ENCODE measurements at regions not wholly inside any gene's neighbourhood (a gene's known extent, or its start where the extent isn't known, plus 50 kb on each side); places are given as distances from the start of the nearest gene placed in this dataset.
"Not testable (repeated sequence)": the region's sequence is repeated elsewhere in the genome, so short reads cannot be mapped to it uniquely, and the experiment has no call there.

DNA sequence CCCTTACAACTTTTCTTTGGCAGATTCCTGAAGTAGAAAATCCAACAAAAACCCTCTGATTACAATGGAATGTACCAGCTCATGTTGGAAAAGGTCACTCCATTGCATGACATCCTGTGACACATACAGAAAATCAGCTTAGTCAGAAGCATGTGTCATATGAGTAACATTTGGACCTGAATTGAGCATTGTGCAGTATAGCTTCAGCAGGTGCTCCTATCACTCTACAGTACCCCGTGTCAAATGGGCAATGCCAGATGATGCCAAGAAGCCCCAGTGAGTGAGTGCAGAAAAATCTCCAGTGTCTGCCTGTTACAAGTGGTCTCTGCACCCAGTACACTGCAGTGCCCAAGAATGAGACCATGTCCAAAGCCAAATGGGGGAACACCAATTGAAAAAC is 129.7 kb upstream of the RUNX1 start:
- DNase-seq (ENCODE audit: low read depth in 2 of 2) = no peak

- no peak for DNase-seq (ENCODE audit: low read depth in 2 of 2)
Measured at GRCh38 chr21:35178098-35178497, 129.0 kb upstream of the RUNX1 start.

GRCh38 chr21:35172231-35172630 is 123.1 kb upstream of the RUNX1 start:
- no peak for DNase-seq (ENCODE audit: low read depth in 2 of 2)

GRCh38 chr21:35171385-35171784 is 122.3 kb upstream of the RUNX1 start:
- no peak for DNase-seq (ENCODE audit: low read depth in 2 of 2)

DNA sequence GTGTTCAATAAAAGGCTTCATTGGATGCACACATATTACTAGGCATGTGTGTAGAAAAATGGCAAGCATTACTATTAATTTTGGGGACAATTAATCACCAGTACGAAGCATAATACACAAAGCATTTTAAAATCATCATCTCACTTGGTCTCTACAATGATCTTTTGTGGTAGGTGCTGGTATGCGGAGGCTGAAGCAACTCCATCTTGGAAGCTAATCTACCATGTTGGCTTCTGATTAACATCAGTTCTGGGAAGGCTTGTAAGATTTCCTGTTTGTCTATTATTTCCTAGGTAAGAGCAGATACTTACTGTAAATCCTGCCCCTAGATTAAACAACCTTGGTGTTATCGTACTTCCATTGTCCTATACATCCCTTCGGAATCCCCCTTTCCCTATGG is 121.7 kb upstream of the RUNX1 start:
- DNase-seq (ENCODE audit: low read depth in 2 of 2) = no peak

- DNase-seq (ENCODE audit: low read depth in 2 of 2) = no peak
Measured at GRCh38 chr21:35170244-35170643, 121.1 kb upstream of the RUNX1 start.

- no peak for DNase-seq (ENCODE audit: low read depth in 2 of 2)
Measured at GRCh38 chr21:35169574-35169973, 120.5 kb upstream of the RUNX1 start.

GRCh38 chr21:35168735-35169134 is 119.6 kb upstream of the RUNX1 start:
- no peak for DNase-seq (ENCODE audit: low read depth in 2 of 2)

DNA sequence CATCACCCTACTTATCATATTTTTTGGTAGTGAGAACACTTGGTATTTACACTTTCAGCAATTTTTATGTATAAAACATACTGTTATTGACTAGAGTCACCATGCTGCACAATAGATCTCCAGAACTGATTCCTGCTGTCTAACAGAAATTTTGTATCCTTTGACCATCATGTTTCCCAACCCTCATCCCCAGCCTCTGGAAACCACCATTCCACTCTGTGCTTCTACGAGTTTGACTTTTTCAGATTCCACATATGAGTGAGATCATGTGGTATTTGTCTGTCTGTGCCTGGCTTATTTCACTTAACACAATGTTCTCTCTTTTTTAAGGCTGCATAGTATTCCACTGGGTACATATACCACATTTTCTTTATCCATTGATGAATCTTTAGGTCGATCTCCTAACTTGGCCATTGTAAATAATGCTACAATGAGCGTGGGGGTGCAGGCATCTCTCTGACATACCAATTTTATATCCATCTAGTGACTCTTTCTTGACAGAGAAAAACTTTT is 115.9 kb upstream of the RUNX1 start:
- no peak for DNase-seq (ENCODE audit: low read depth in 2 of 2)

- DNase-seq (ENCODE audit: low read depth in 2 of 2) = no peak
Measured at GRCh38 chr21:35164380-35164779, 115.3 kb upstream of the RUNX1 start.

DNA sequence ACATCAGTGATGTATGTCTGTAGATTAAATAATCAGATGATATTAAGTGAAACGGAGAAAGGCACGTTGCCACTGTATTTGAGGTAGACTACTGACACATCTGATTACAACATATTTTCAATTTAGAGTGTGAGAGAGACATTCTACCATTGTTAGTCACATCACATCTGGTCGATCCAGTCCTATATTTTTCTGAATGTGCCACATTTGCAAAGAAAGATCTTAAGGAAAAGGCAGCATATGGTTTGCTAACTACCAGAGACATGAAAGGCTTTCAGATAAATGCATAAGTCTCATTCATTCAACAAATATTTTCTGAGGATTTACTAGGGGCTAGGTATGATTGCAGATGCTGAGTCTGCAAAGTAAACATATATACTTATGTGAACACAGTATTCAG is 114.3 kb upstream of the RUNX1 start:
- DNase-seq (ENCODE audit: low read depth in 2 of 2) = no peak

- DNase-seq (ENCODE audit: low read depth in 2 of 2) = no peak
Measured at GRCh38 chr21:35162831-35163230, 113.7 kb upstream of the RUNX1 start.

DNA sequence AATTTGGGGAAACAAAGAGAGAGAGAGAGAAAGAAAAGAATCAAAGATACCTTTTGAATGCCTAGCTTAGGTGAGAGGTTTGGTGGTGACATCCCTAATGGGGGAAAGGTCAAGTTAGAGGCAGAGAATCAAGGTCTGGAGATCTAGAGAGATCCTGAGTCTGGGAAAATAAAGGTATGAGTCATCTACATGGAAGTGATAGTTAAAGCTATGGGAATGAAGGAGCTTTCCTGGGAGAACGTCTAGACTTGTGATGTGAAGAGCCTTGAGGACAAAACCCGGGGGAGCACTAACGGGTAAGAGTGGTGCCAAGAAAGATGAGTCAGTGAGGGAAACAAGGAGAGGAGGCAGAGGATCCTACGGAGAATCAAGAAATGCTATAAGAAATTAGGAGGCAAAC is 110.8 kb upstream of the RUNX1 start:
- DNase-seq (ENCODE audit: low read depth in 2 of 2) = no peak

- not testable (repeated sequence) for DNase-seq (ENCODE audit: low read depth in 2 of 2)
Measured at GRCh38 chr21:35157374-35157773, 108.3 kb upstream of the RUNX1 start.

GRCh38 chr21:35156293-35157278 is 107.5 kb upstream of the RUNX1 start:
- no peak for DNase-seq (ENCODE audit: low read depth in 2 of 2)

DNA sequence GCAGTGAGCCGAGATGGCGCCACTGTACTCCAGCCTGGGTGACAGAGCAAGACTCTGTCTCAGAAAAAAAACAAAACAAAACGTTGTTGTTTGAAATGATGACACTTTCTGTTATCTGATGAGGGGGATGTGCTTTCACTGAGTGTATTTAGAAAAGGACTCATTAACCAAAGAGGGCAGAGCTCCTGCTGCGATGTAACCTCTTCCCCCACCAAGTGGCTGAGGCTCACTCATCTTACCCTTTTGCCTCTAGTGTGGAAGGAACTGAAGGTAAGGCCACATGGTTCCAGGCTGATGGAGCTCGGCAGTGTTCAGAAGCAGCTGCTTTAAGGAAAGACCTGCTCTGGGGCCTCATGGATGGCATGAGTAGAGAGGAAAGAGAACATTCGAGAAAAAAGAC is 105.7 kb upstream of the RUNX1 start:
- no peak for DNase-seq (ENCODE audit: low read depth in 2 of 2)

DNA sequence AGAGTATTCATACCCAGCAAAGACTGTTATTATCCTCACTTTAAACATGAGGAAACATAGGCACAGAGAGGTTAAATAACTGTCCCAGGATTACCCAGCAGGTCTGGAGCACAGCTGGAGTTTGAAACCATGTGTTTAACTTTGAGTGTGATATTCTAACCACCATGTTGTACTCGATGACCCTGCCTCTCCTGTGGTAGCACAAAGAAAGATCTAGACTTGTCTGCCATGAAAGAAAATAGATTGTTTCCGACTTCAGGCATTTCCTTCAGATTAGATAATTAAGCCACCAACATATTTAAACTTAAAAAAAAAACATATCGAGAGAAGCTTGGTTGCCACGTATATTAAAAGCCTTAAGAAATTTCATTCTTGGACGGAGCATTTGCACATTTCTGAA is 104.6 kb upstream of the RUNX1 start:
- no peak for DNase-seq (ENCODE audit: low read depth in 2 of 2)

GRCh38 chr21:35150562-35151226 is 101.6 kb upstream of the RUNX1 start:
- DNase-seq (ENCODE audit: low read depth in 2 of 2) = no peak

GRCh38 chr21:35149698-35150097 is 100.6 kb upstream of the RUNX1 start:
- DNase-seq (ENCODE audit: low read depth in 2 of 2) = no peak

DNA sequence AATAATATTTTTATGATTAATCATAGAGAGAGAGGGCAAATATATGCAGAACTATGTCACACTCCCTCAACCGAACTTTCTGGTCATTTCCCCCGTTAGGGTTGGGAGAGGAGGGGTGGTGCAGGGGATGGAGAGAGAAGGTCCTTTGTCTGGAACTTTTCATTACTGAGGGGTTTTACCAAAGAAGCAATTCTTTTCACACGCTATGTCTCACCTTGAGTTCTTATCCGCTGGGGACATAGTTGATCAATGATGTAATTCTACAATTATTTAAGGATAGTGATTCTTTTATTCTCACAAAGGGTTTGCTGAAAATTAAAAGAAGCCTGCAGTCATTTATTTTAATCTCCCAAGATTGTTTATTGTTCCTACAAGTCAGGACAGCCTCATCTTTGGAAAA is 98.3 kb upstream of the RUNX1 start:
- no peak for DNase-seq (ENCODE audit: low read depth in 2 of 2)

GRCh38 chr21:35145626-35146233 is 96.6 kb upstream of the RUNX1 start:
- DNase-seq (ENCODE audit: low read depth in 2 of 2) = no peak

- no peak for DNase-seq (ENCODE audit: low read depth in 2 of 2)
Measured at GRCh38 chr21:35144978-35145377, 95.9 kb upstream of the RUNX1 start.
